ENCODE measurements at regions not wholly inside any gene's neighbourhood (a gene's known extent, or its start where the extent isn't known, plus 50 kb on each side); places are given as distances from the start of the nearest gene placed in this dataset.

DNA sequence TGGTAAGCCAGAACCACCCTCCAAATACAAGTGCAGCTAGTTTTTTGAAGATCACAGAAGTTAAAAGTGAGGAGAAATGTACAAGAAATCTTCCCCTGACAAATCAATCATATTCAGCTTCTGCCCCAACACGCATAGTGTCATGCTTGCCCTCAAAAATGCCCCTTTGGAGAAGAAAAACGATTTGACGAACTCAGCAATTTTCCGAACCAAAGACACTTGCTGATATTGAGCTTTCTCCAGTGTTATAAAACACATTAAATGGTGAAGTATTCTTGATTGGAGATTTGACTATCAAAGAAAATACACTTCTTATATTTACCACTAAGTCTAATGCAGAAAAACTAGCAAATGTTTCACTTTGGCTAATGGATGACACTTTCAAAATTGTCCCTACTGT lies 195.5 kb downstream of the ETV1 start:
- no peaks in the 10 kb centered on the region for H3F3A ChIP-seq (ENCODE audit: control insufficient read depth, insufficient read depth)
- H3K79me2 ChIP-seq (ENCODE audit: control insufficient read depth, low read length), result no peaks in the 10 kb centered on the region
- no peaks in the 10 kb centered on the region for H4K20me1 ChIP-seq (ENCODE audit: control insufficient read depth, insufficient read depth, low read depth, low read length)
- H3K9me3 ChIP-seq (ENCODE audit: control insufficient read depth, insufficient read depth, low read length), result no peaks in the 10 kb centered on the region
- H3K9me2 ChIP-seq (replicated peaks; ENCODE audit: control insufficient read depth, low read length), result no peaks in the 10 kb centered on the region
- H3K27ac ChIP-seq (ENCODE audit: low read depth, low read length), result no peak overlapping the region
- no peak for TF ChIP-seq EZH2phosphoT487 (IDR thresholded peaks at IDR 0.05; ENCODE audit: borderline replicate concordance, low read length)
- TF ChIP-seq, protein P1, sequence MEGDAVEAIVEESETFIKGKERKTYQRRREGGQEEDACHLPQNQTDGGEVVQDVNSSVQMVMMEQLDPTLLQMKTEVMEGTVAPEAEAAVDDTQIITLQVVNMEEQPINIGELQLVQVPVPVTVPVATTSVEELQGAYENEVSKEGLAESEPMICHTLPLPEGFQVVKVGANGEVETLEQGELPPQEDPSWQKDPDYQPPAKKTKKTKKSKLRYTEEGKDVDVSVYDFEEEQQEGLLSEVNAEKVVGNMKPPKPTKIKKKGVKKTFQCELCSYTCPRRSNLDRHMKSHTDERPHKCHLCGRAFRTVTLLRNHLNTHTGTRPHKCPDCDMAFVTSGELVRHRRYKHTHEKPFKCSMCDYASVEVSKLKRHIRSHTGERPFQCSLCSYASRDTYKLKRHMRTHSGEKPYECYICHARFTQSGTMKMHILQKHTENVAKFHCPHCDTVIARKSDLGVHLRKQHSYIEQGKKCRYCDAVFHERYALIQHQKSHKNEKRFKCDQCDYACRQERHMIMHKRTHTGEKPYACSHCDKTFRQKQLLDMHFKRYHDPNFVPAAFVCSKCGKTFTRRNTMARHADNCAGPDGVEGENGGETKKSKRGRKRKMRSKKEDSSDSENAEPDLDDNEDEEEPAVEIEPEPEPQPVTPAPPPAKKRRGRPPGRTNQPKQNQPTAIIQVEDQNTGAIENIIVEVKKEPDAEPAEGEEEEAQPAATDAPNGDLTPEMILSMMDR (IDR thresholded peaks at IDR 0.05; ENCODE audit: low read depth, low read length, poor library complexity, severe bottlenecking), result no peak
- H3K4me2 ChIP-seq (ENCODE audit: low read length), result no peak overlapping the region
- H3K27me3 ChIP-seq (ENCODE audit: control insufficient read depth, low read length), result no peaks in the 10 kb centered on the region
- H3K4me1 ChIP-seq (ENCODE audit: control insufficient read depth, low read length), result no peaks in the 10 kb centered on the region
- no peaks in the 10 kb centered on the region for H3K36me3 ChIP-seq (ENCODE audit: control insufficient read depth, low read length)
- H3K4me3 ChIP-seq (ENCODE audit: low read length), result no peak overlapping the region

DNA sequence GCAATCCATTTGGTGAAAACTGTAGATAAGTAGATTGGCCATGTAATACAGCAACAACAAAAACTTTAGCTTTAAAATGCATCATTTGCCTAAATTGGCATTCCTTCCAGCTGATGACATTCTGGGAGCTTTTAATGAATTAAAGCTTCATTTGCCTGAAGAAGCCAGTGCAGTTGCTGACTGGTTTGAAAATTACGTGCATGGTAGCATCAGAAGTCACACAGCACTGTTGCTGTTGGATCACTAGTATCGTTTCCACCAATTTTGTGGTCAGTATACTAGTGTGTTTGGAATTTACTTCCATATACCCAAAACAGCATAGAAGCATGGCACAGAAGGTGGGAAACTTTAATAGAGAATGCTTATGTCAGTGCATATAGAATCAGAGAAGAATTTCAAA lies 194.9 kb downstream of the ETV1 start:
- Histone ChIP-seq H3K4me3 (ENCODE audit: low read length) (no peak overlapping the region), H3K36me3 (ENCODE audit: control insufficient read depth, low read length) (no peaks in the 10 kb centered on the region), H3K9me2 (replicated peaks; ENCODE audit: control insufficient read depth, low read length) (no peaks in the 10 kb centered on the region), H3K27me3 (ENCODE audit: control insufficient read depth, low read length) (no peaks in the 10 kb centered on the region), H3K4me1 (ENCODE audit: control insufficient read depth, low read length) (no peaks in the 10 kb centered on the region), H3F3A (ENCODE audit: control insufficient read depth, insufficient read depth) (no peaks in the 10 kb centered on the region), H3K79me2 (ENCODE audit: control insufficient read depth, low read length) (no peaks in the 10 kb centered on the region), H4K20me1 (ENCODE audit: control insufficient read depth, insufficient read depth, low read depth, low read length) (no peaks in the 10 kb centered on the region), H3K4me2 (ENCODE audit: low read length) (no peak overlapping the region), H3K9me3 (ENCODE audit: control insufficient read depth, insufficient read depth, low read length) (no peaks in the 10 kb centered on the region), H3K27ac (ENCODE audit: low read depth, low read length) (no peak overlapping the region)
- TF ChIP-seq, protein P1 (IDR thresholded peaks at IDR 0.05; ENCODE audit: low read depth, low read length, poor library complexity, severe bottlenecking), result no peak
- no peak for TF ChIP-seq EZH2phosphoT487 (IDR thresholded peaks at IDR 0.05; ENCODE audit: borderline replicate concordance, low read length)

DNA sequence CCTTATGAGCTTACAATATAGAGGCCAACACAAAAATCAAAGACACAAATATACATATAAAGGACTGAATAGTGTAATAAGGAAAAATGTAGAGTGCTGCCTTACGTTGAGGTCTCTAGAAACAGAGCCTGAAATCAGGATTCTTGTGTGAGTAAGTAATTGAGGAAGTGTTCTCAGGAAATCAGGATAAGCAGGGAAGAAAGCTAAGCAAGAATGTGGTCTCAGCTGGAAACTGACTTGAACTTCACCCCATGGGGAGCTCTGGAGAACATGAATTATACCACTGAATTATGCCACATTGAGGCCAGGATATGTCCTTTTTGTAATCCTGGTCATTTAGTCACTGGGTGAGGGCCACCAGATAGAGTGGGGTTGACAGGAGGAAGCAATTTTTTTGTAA lies 191.9 kb downstream of the ETV1 start:
- Histone ChIP-seq H3K27ac (ENCODE audit: low read depth, low read length) (no peak overlapping the region), H3K36me3 (ENCODE audit: control insufficient read depth, low read length) (no peaks in the 10 kb centered on the region), H3K9me2 (replicated peaks; ENCODE audit: control insufficient read depth, low read length) (no peaks in the 10 kb centered on the region), H3K4me1 (ENCODE audit: control insufficient read depth, low read length) (no peaks in the 10 kb centered on the region), H4K20me1 (ENCODE audit: control insufficient read depth, insufficient read depth, low read depth, low read length) (no peaks in the 10 kb centered on the region), H3F3A (ENCODE audit: control insufficient read depth, insufficient read depth) (no peaks in the 10 kb centered on the region), H3K4me2 (ENCODE audit: low read length) (no peak overlapping the region), H3K27me3 (ENCODE audit: control insufficient read depth, low read length) (no peaks in the 10 kb centered on the region), H3K4me3 (ENCODE audit: low read length) (no peak overlapping the region), H3K9me3 (ENCODE audit: control insufficient read depth, insufficient read depth, low read length) (peaks cover 2% of the 10 kb centered on the region; the same call in 1 of the 2 replicates), H3K79me2 (ENCODE audit: control insufficient read depth, low read length) (no peaks in the 10 kb centered on the region)
- no peak for TF ChIP-seq EZH2phosphoT487 (IDR thresholded peaks at IDR 0.05; ENCODE audit: borderline replicate concordance, low read length)
- TF ChIP-seq, protein P1 (IDR thresholded peaks at IDR 0.05; ENCODE audit: low read depth, low read length, poor library complexity, severe bottlenecking), result no peak

All from DOHH2 (cell line).